ENCODE measurements at regions not wholly inside any gene's neighbourhood (a gene's known extent, or its start where the extent isn't known, plus 50 kb on each side); places are given as distances from the start of the nearest gene placed in this dataset.

- no TSS peak for BruUV-seq (replicated peaks)
- Histone ChIP-seq H3K4me3 (ENCODE audit: low read length) (no peak overlapping the region), H3K4me1 (ENCODE audit: insufficient read depth, low read length) (no peaks in the 10 kb centered on the region), H3F3A (ENCODE audit: low read length, unreplicated experiment) (no peaks in the 10 kb centered on the region), H3K79me2 (ENCODE audit: low read length) (no peaks in the 10 kb centered on the region), H4K20me1 (ENCODE audit: low read length) (no peaks in the 10 kb centered on the region), H3K9ac (ENCODE audit: low read length) (no peak overlapping the region), H3K9me3 (ENCODE audit: low read length) (no peaks in the 10 kb centered on the region), H3K27me3 (ENCODE audit: low read length) (no peaks in the 10 kb centered on the region), H3K9me2 (replicated peaks; ENCODE audit: low read length) (no peaks in the 10 kb centered on the region), H3K27ac (ENCODE audit: low read length) (no peak overlapping the region), H2AFZ (ENCODE audit: low read length) (no peak overlapping the region), H3K36me3 (ENCODE audit: low read depth, low read length) (no peaks in the 10 kb centered on the region), H3K4me2 (ENCODE audit: low read length) (no peak overlapping the region)
- TF ChIP-seq EZH2 (IDR thresholded peaks at IDR 0.05; ENCODE audit: low read length, unreplicated experiment) (no peak), CTCF (conservative IDR thresholded peaks at IDR 0.05; ENCODE audit: low read depth, low read length) (peak; percentile 22; the same call in 1 of the 2 replicates)
- intact Hi-C loops (cut with micrococcal nuclease) = no loop called here
- ChIA-PET CTCF (no interaction called here), POLR2A (ENCODE audit: unreplicated experiment) (no interaction called here)
- ATAC-seq = no peak
- no peak for DNase-seq
Observed at GRCh38 chr5:126300293-126300692, 122.9 kb upstream of the GRAMD2B start.

- Histone ChIP-seq H3K9me2 (replicated peaks; ENCODE audit: low read length) (no peaks in the 10 kb centered on the region), H3K79me2 (ENCODE audit: low read length) (no peaks in the 10 kb centered on the region), H3F3A (ENCODE audit: low read length, unreplicated experiment) (no peaks in the 10 kb centered on the region), H3K36me3 (ENCODE audit: low read depth, low read length) (no peaks in the 10 kb centered on the region), H3K9me3 (ENCODE audit: low read length) (no peaks in the 10 kb centered on the region), H3K27me3 (ENCODE audit: low read length) (no peaks in the 10 kb centered on the region), H3K4me3 (ENCODE audit: low read length) (no peak overlapping the region), H4K20me1 (ENCODE audit: low read length) (no peaks in the 10 kb centered on the region), H2AFZ (ENCODE audit: low read length) (no peak overlapping the region), H3K9ac (ENCODE audit: low read length) (no peak overlapping the region), H3K4me1 (ENCODE audit: insufficient read depth, low read length) (no peaks in the 10 kb centered on the region), H3K4me2 (ENCODE audit: low read length) (no peak overlapping the region), H3K27ac (ENCODE audit: low read length) (no peak overlapping the region)
- POLR2A ChIA-PET (ENCODE audit: unreplicated experiment) = no interaction called here
- CTCF ChIA-PET = no interaction called here
- no TSS peak for BruUV-seq (replicated peaks)
- no peak for ATAC-seq
- intact Hi-C loops (cut with micrococcal nuclease) = no loop called here
- TF ChIP-seq EZH2phosphoT487 (IDR thresholded peaks at IDR 0.05; ENCODE audit: borderline replicate concordance, low read length) = no peak
- no peak for TF ChIP-seq EZH2 (IDR thresholded peaks at IDR 0.05; ENCODE audit: low read length, unreplicated experiment)
- no peak for TF ChIP-seq CTCF (conservative IDR thresholded peaks at IDR 0.05; ENCODE audit: low read depth, low read length)
- DNase-seq = no peak
Observed at GRCh38 chr5:126301056-126301455, 122.2 kb upstream of the GRAMD2B start.

- Histone ChIP-seq H2AFZ (ENCODE audit: low read length) (no peak overlapping the region), H3K4me3 (ENCODE audit: low read length) (no peak overlapping the region), H3K9me3 (ENCODE audit: low read length) (no peaks in the 10 kb centered on the region), H3F3A (ENCODE audit: low read length, unreplicated experiment) (no peaks in the 10 kb centered on the region), H3K4me2 (ENCODE audit: low read length) (no peak overlapping the region), H3K27ac (ENCODE audit: low read length) (no peak overlapping the region), H3K79me2 (ENCODE audit: low read length) (no peaks in the 10 kb centered on the region), H3K4me1 (ENCODE audit: insufficient read depth, low read length) (no peaks in the 10 kb centered on the region), H3K27me3 (ENCODE audit: low read length) (no peaks in the 10 kb centered on the region), H3K9ac (ENCODE audit: low read length) (no peak overlapping the region), H3K36me3 (ENCODE audit: low read depth, low read length) (no peaks in the 10 kb centered on the region), H3K9me2 (replicated peaks; ENCODE audit: low read length) (no peaks in the 10 kb centered on the region), H4K20me1 (ENCODE audit: low read length) (no peaks in the 10 kb centered on the region)
- TF ChIP-seq CTCF (conservative IDR thresholded peaks at IDR 0.05; ENCODE audit: low read depth, low read length) (no peak), EZH2 (IDR thresholded peaks at IDR 0.05; ENCODE audit: low read length, unreplicated experiment) (no peak), EZH2phosphoT487 (IDR thresholded peaks at IDR 0.05; ENCODE audit: borderline replicate concordance, low read length) (no peak)
- intact Hi-C loops (cut with micrococcal nuclease) = no loop called here
- ChIA-PET POLR2A (ENCODE audit: unreplicated experiment) (no interaction called here), CTCF (no interaction called here)
- ATAC-seq (no peak), DNase-seq (no peak)
- no TSS peak for BruUV-seq (replicated peaks)
Observed at GRCh38 chr5:126309860-126310259, 113.3 kb upstream of the GRAMD2B start.
